ENCODE measurements at regions not wholly inside any gene's neighbourhood (a gene's known extent, or its start where the extent isn't known, plus 50 kb on each side); places are given as distances from the start of the nearest gene placed in this dataset.

- no peaks in the 10 kb centered on the region for H3K36me3 Mint-ChIP-seq (ENCODE audit: low read depth)
Measured at GRCh38 chr1:177351361-177352108, 180.8 kb downstream of the BRINP2 start.

DNA sequence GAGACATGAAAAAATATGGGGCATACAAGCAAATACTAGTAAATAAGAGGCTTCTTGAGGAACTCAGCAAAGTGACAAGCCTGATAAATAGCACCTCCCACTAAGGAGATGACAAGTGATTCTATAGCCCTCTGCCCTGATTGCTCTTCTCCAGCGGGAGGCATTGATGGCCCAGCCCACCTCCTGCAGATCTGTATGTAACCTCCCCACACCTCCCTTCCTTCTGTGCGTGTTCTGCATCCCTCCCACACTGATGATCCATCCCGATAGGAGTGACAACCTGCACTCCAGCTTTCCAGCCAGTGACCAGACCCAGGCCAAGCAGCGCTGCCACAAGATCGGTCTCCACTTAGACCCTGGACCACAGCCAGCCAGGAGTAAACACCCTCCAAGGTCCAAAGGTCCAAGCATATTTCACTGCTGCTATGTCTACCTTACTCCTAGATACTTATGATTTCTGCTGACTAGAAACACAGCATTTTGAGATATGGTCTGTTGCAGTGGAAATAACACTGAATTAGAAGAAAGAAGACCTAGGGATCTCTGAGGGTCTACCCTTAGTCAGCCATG is 176.1 kb downstream of the BRINP2 start:
- Mint-ChIP-seq H3K27ac (no peak overlapping the region), H3K4me1 (no peaks in the 10 kb centered on the region), H3K9me3 (no peaks in the 10 kb centered on the region), H3K4me3 (no peak overlapping the region), H3K27me3 (no peaks in the 10 kb centered on the region), H3K36me3 (ENCODE audit: low read depth) (no peaks in the 10 kb centered on the region)
- DNase-seq = no peak
- intact Hi-C loops (cut with micrococcal nuclease) = no loop called here

More at GRCh38 chr1:177351361-177352108, 180.8 kb downstream of the BRINP2 start:
- intact Hi-C loops (cut with micrococcal nuclease) = no loop called here
- no peaks in the 10 kb centered on the region for H3K9me3 Mint-ChIP-seq
- H3K4me3 Mint-ChIP-seq = no peak overlapping the region
- DNase-seq = no peak
- H3K27ac Mint-ChIP-seq = no peak overlapping the region
- no peaks in the 10 kb centered on the region for H3K27me3 Mint-ChIP-seq
- H3K4me1 Mint-ChIP-seq = no peaks in the 10 kb centered on the region

DNA sequence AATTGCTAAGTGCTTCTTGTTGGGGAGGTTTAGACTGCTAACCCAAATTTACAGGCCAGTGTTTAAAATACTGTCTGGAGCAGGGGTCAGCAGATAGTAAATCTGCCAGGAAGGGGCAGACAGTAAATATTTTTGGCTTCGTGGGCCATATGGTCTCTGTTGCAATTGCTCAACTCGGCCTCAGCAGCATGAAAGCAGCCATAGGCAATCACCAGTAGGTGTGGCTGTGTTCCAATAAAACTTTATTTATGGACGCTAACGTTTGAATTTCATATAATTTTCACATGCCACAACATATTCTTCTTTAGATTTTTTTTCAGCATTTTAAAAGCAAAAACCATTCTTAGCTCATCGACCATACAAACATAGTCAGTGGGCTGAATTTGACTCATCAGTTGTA is 172.7 kb downstream of the BRINP2 start:
- Mint-ChIP-seq H3K9me3 (no peaks in the 10 kb centered on the region), H3K4me1 (no peaks in the 10 kb centered on the region), H3K4me3 (no peak overlapping the region), H3K36me3 (ENCODE audit: low read depth) (no peaks in the 10 kb centered on the region), H3K27ac (no peak overlapping the region), H3K27me3 (no peaks in the 10 kb centered on the region)
- no peak for DNase-seq
- intact Hi-C loops (cut with micrococcal nuclease) = no loop called here

DNA sequence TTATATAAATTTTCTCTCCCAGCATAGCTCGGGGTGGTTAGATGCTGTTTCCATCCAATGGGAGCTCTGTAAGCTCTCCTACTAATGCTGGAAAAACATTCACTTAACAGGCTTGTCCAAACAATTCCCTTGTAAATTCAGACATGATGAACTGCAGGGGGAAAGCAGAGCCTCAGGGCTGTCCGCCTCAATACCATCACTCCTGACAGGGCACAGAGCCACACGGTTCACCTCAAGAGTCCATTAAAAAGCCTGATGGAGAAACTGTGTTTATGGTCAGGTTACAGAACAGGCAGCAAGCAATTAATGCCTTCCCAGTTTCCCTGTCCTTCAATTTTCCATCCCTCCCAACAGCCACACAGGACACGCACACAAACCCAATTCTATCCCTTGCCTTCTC is 171.0 kb downstream of the BRINP2 start:
- intact Hi-C loops (cut with micrococcal nuclease) = no loop called here
- H3K4me1 Mint-ChIP-seq = no peaks in the 10 kb centered on the region
- no peak for DNase-seq
- H3K27ac Mint-ChIP-seq = no peak overlapping the region
- no peaks in the 10 kb centered on the region for H3K36me3 Mint-ChIP-seq (ENCODE audit: low read depth)
- no peak overlapping the region for H3K4me3 Mint-ChIP-seq
- H3K9me3 Mint-ChIP-seq = no peaks in the 10 kb centered on the region
- no peaks in the 10 kb centered on the region for H3K27me3 Mint-ChIP-seq

DNA sequence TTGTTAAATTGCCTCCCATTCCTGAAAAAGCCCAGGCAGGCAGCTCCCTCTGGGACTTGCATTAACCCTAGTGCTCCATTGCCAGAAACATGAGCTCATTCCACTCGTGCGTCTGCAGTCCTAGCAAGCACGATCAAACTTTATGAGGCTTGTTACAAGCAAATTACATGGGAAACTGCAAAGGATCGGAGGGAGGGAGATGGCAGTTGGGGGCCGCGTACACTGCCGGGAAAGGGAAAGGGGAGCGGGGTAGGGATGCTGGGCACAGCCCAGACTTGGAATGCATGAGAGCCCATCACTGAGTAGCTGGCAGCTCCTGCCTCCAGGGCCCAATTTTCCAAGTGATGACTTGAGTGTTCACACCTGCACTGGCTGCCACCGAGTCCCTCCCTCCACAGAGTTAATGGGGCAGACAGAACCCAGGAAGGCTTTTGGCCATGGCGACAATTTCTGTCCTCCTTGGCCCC is 169.9 kb downstream of the BRINP2 start:
- H3K27ac Mint-ChIP-seq = no peak overlapping the region
- no peaks in the 10 kb centered on the region for H3K9me3 Mint-ChIP-seq
- H3K4me3 Mint-ChIP-seq = no peak overlapping the region
- no peaks in the 10 kb centered on the region for H3K36me3 Mint-ChIP-seq (ENCODE audit: low read depth)
- DNase-seq = no peak
- H3K4me1 Mint-ChIP-seq = no peaks in the 10 kb centered on the region
- intact Hi-C loops (cut with micrococcal nuclease) = no loop called here
- H3K27me3 Mint-ChIP-seq = no peaks in the 10 kb centered on the region

DNA sequence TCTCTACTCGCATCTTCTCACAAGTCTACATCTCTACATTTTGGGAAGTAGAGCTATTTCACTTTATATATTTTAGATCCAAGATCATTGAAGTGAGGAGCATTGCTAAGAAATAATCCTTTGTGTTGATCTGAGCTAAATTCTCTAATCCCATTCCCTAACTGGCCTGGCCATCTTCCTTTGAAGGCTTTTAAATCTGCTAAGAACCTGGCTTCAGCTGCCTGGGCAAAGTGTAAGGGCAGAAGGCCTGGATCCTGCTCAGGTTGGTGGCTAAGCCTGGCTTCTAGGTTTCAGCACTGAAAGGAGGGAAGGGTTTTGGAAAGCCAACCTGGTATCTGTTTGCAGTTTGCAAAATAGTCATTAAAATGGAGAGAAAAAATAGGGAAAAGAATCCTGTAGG is 167.6 kb downstream of the BRINP2 start:
- Mint-ChIP-seq H3K4me1 (no peaks in the 10 kb centered on the region), H3K9me3 (no peaks in the 10 kb centered on the region), H3K27ac (no peak overlapping the region), H3K4me3 (no peak overlapping the region), H3K36me3 (ENCODE audit: low read depth) (no peaks in the 10 kb centered on the region), H3K27me3 (no peaks in the 10 kb centered on the region)
- DNase-seq = no peak
- intact Hi-C loops (cut with micrococcal nuclease) = no loop called here

- intact Hi-C loops (cut with micrococcal nuclease) = no loop called here
- H3K4me3 Mint-ChIP-seq = no peak overlapping the region
- H3K36me3 Mint-ChIP-seq (ENCODE audit: low read depth) = no peaks in the 10 kb centered on the region
- H3K9me3 Mint-ChIP-seq = no peaks in the 10 kb centered on the region
- H3K4me1 Mint-ChIP-seq = no peaks in the 10 kb centered on the region
- no peaks in the 10 kb centered on the region for H3K27me3 Mint-ChIP-seq
- no peak overlapping the region for H3K27ac Mint-ChIP-seq
- no peak for DNase-seq
Measured at GRCh38 chr1:177334903-177335302, 164.1 kb downstream of the BRINP2 start.

DNA sequence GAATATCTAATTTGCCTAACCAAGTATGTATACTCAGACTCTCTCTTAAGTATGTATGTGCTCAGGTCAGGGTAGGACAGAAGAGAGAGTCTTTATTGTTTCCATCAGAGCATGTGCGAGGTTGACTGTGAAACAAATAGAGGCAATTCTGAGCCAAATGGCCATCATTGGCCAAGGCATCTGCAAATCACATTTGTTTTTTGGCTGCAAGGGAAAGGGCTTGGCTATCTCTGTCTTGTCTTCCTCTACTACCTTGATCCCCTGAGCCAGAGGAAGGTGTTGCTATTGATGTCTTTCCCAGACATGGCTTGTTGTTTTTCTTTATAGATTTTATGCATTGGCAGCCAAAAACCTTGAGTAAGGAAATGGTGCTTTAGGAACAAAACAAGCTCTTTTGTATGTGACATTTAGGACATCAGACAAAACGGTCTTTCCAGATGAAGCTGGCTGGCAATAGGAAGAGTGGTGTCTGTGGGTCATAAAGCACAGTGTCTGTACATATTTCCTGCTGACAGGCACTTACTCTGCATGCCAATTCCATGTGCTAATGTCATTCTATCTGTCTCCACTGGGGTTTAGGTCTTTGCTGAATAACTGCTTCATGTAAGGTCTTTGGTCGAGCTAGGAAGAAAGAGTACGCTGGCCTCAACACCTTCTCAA is 163.3 kb downstream of the BRINP2 start:
- Mint-ChIP-seq H3K36me3 (ENCODE audit: low read depth) (no peaks in the 10 kb centered on the region), H3K27ac (no peak overlapping the region)

More for the DNA sequence above, 163.3 kb downstream of the BRINP2 start:
- intact Hi-C loops (cut with micrococcal nuclease) = no loop called here
- no peaks in the 10 kb centered on the region for H3K27me3 Mint-ChIP-seq
- no peak for DNase-seq
- no peak overlapping the region for H3K4me3 Mint-ChIP-seq
- no peaks in the 10 kb centered on the region for H3K4me1 Mint-ChIP-seq
- H3K9me3 Mint-ChIP-seq = no peaks in the 10 kb centered on the region

Data from activated CD4-positive, alpha-beta T cell treated with anti-CD3 and anti-CD28 coated beads, Interleukin-2, amount 10 ng/mL, durations not matched to agents 24 days and 14 days (primary cell).